NK-92 treated with Interleukin-12 subunit alpha and Interleukin-12 subunit beta, amount 100 ng/mL, for 24 hours (cell line): ENCODE measurements at regions not wholly inside any gene's neighbourhood (a gene's known extent, or its start where the extent isn't known, plus 50 kb on each side); places are given as distances from the start of the nearest gene placed in this dataset.

Source experiments
- DNase-seq: peaks from one replicate; lab custom pipeline; 2025; lab: John Stamatoyannopoulos, UW

- no peak for DNase-seq
Measured at GRCh38 chr16:79833559-79833958, 233.0 kb upstream of the MAF start.

DNA sequence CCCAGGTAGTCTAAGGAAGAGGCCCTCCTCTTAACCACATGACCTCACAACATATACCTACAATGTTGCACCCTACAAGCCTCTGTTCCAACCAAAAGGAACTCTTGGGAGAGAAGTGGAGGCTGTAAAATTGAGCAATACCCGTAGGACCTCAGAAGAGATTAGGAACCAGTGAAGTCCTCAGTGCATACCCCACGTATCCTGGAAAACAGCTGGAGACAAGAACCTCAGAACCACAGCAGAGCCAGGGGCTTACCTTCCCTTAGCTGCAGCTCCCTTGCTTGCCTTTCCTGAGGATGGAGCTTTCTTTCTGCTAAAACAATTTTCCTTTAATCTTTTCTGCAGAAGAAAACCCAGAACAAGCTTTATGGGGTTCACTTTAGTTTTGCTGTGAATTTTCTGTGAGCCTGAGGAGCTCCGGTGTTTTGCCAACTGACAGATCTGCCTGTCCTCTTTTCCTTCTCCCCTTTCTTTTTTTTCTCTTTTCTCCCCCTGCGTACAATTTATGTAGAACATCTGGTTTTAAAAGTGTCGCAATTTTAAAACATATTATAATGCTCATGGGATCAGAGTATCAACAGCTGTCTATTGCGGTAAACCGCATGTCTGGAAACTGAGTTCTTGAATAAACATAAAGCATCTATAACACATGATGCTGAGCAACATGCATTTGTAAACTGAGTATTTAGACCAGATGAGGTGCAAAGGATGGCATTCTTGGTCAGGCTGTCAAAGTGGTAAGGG lies 226.4 kb upstream of the MAF start:
- no peak for DNase-seq

- DNase-seq, result no peak
Measured at GRCh38 chr16:79825002-79825401, 224.5 kb upstream of the MAF start.

- no peak for DNase-seq
Measured at GRCh38 chr16:79823639-79824038, 223.1 kb upstream of the MAF start.

DNA sequence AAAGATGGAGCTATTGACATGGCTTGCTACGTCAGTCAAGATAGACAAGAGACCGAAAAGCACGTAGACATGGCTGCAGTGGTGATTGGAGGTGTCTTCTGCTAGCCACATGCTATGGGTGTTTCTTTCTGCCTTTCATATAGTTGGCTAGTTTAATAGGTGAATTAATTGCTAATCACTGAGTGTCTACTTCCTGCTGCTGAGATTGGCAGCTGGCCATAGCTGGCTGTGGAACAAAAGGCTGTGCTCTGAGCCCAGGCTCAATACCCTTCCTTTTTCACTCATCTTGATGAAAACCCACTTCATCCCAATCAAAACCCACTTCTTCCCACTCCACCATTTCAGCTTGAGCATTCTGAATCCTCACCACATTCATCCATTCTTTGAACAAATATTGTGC lies 221.4 kb upstream of the MAF start:
- no peak for DNase-seq

DNA sequence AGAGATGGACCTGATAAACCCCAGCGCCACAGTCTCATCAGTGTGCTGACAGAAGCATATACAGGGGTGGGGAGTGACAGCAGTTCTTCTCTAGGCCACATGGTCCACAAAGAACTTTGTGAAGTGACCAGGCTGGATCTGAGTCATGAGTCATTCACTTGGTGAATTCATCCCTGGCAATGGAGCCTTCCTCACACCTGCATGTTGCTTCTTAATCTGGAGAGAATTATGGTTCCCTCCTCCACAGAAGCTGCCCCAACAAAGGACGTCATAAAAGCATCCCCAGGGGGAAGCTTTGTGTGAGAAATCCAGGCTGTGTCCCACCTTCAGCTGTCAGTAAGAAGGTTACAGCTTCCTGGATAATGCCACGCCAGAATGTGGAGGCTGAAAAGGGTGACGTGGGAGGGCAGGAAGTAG lies 215.6 kb upstream of the MAF start:
- no peak for DNase-seq

- no peak for DNase-seq
Measured at GRCh38 chr16:79815049-79815448, 214.5 kb upstream of the MAF start.

DNA sequence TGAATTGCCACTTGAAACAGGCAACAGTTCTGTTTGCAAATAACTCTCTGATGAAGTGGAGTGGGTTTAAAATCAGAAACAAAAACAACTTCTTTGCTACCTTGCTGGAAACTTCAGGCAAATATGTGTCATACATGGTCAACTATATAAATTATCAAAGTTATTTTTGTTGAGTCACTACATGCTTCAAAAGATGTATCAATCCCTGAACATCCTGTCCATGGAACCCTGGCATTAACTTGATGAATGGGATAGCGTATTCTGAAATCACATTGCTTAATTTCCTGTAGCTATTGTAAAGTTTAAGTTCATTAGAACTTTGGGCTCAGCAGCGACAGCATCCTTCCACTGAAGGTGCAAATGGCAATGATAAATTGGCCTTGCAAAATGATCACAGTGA lies 213.6 kb upstream of the MAF start:
- no peak for DNase-seq

GRCh38 chr16:79811541-79811940 lies 211.0 kb upstream of the MAF start:
- no peak for DNase-seq

GRCh38 chr16:79810449-79811189 lies 210.1 kb upstream of the MAF start:
- DNase-seq, result no peak

DNA sequence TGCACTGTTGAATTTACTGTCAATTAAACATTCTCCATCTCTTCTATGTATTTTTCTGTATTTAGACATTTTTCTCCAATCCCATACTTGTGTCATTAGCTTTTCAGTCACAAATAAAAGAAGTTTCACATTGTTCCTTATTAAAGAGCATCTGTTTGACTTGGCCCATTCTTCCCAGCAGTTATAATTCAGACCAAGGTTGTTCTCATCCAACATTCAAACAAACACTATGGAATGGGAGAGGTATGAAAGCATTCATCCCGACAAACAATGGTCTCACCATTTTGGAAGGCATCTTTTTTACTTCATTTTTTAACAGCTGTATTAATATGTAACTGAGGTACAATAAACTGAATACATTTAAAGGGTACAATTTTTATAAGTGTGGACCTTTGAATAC lies 208.8 kb upstream of the MAF start:
- no peak for DNase-seq

GRCh38 chr16:79808731-79809130 lies 208.2 kb upstream of the MAF start:
- DNase-seq, result no peak

- no peak for DNase-seq
Measured at GRCh38 chr16:79806757-79807156, 206.2 kb upstream of the MAF start.

GRCh38 chr16:79805621-79806020 lies 205.1 kb upstream of the MAF start:
- DNase-seq, result no peak

GRCh38 chr16:79801646-79802045 lies 201.1 kb upstream of the MAF start:
- DNase-seq, result no peak

- no peak for DNase-seq
Measured at GRCh38 chr16:79800016-79800608, 199.6 kb upstream of the MAF start.

- no peak for DNase-seq
Measured at GRCh38 chr16:79798416-79799053, 198.0 kb upstream of the MAF start.

GRCh38 chr16:79797486-79797885 lies 196.9 kb upstream of the MAF start:
- DNase-seq, result no peak

GRCh38 chr16:79795556-79795955 lies 195.0 kb upstream of the MAF start:
- no peak for DNase-seq

DNA sequence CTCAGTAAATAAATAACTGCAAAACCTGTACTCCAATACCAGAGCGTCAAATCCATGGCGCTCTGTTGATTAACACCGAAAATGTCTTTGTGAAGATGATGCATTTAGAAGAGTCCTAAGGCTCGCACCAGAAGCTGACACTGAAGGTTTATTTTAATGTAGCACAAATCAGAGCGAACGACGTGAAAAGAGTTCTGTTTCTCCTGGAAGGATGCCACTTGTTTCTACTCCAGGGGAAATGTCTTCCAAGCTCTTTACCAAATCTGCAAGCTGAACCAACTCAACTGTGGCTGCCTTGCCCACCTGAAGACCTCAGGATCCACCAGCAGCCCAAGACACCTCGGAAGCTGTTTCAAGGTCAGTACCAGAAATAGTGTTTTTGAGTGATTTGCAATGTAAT lies 194.4 kb upstream of the MAF start:
- no peak for DNase-seq

DNA sequence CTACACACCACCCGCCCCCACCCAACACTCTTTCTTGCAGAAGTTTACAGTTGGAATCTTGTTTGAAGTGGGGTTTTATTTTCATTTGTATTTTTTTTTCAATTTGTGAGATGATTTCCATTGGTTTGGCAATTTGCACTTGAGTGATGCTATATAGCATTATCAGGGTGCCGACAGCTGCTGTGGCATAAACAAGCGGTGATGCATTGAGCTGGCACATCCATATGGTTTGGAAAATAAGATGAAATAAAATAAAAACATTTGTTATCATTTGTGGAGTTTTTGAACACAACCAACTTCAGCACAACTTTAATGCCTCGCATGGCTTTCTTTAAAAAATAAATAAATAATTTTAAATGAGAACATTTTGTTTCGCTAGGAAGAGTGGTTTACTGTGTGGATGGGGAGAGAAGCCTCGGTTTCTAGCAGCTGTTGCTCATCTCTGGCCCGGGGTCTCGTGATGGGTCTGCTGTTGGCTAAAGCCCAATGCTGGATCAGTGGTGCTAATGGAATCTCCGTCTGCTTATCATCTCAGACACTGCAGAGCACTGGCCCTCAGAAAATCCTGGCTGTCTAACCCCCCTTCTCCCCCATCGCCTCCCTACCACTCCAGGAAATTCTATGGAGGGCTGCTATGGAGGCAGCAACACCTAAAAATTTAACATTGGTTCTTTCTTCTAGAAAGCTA lies 192.3 kb upstream of the MAF start:
- DNase-seq, result no peak

DNA sequence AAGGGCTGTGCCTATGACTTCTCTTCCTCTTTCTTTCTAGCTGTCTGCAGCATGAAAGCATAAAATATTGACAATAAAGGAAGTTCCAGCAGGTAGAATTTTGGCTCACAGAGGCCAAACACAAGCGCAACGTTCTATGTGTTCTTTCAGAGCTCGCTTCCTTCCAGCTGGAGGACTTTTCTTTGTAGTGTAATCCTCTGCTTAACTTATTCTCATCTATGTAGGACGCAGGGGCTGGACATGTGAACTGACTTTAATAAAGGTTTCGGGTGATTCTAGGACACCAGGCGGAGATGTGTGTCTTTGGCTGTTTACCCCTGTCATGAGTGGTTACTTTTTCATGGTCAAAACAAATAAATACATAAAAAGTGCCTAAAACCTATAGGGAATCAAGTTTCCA lies 191.5 kb upstream of the MAF start:
- DNase-seq, result no peak
